ENCODE measurements at regions not wholly inside any gene's neighbourhood (a gene's known extent, or its start where the extent isn't known, plus 50 kb on each side); places are given as distances from the start of the nearest gene placed in this dataset.
"Not testable (repeated sequence)": the region's sequence is repeated elsewhere in the genome, so short reads cannot be mapped to it uniquely, and the experiment has no call there.

DNA sequence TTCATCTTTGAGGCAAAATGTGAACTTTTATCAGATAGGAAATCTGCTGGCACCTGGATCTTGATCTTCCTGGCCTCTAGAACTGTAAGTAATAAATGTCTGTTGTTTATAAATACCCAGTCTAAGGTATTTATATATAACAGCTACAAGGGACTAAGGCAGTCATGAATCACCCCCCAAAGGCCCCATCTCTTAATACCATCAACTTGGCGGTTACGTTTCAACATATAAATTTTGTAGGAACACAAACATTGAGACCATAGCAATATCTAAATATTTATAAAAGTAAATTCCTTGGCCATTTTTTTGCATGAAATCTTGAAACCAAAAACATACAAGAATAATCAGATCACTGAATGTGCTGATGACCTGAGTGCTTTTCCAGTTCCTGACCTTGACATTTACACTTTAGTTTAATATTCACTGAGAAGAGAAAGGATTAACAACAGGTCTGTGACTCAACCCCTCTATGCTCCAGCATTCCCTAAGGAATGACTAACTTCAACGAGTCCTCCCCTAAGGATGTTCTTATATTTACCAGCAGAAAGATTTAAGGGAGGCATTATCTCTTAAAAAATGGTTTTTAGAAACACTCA, 1438.5 kb upstream of the CELF2 start:
- Histone ChIP-seq H4K8ac (ENCODE audit: low read depth, low read length) (no peak overlapping the region), H2BK12ac (ENCODE audit: low read length) (no peak overlapping the region), H3K4me3 (ENCODE audit: low read depth, low read length) (no peak overlapping the region), H3K4ac (ENCODE audit: low read depth, low read length) (no peak overlapping the region), H2AFZ (ENCODE audit: insufficient read depth, low read length, poor library complexity) (no peak overlapping the region), H3K79me2 (ENCODE audit: control insufficient read depth, insufficient read depth, low read length, poor library complexity) (no peaks in the 10 kb centered on the region), H3K9ac (ENCODE audit: low read length) (no peak overlapping the region), H3K23ac (ENCODE audit: low read length) (no peak overlapping the region), H3K27ac (ENCODE audit: low read depth, low read length) (no peak overlapping the region), H2BK120ac (ENCODE audit: insufficient read depth, low read length, poor library complexity) (no peak overlapping the region), H3K4me1 (ENCODE audit: control insufficient read depth in 1 of 2, insufficient read depth in 2 of 2, low read length in 2 of 2) (no peaks in the 10 kb centered on the region), H3K9me3 (ENCODE audit: insufficient read depth, low read depth, low read length) (no peaks in the 10 kb centered on the region), H3K36me3 (ENCODE audit: control insufficient read depth in 1 of 2, insufficient read depth in 2 of 2, low read length in 2 of 2) (no peaks in the 10 kb centered on the region), H3K18ac (ENCODE audit: low read length) (no peak overlapping the region), H3K14ac (ENCODE audit: low read length) (no peak overlapping the region), H4K12ac (ENCODE audit: low read depth, low read length) (no peak overlapping the region), H3K79me1 (ENCODE audit: low read length) (no peaks in the 10 kb centered on the region), H3K4me2 (ENCODE audit: low read length) (no peak overlapping the region), H4K91ac (ENCODE audit: low read depth, low read length) (no peak overlapping the region), H2AK5ac (ENCODE audit: low read length) (no peak overlapping the region), H2BK5ac (ENCODE audit: low read depth, low read length, poor library complexity) (no peak overlapping the region), H3K27me3 (ENCODE audit: insufficient read depth, low read length) (no peaks in the 10 kb centered on the region)
- WGBS (ENCODE audit: extremely low coverage, insufficient coverage, insufficient read length): no CpG with 5 or more reads among the region's 3 CpGs
- DNase-seq: peak in 1 of 2 donors; percentile 29

- DNase-seq; H3K4me3 ChIP-seq (ENCODE audit: low read depth, low read length); H4K12ac ChIP-seq (ENCODE audit: low read depth, low read length); H4K91ac ChIP-seq (ENCODE audit: low read depth, low read length); H3K9me3 ChIP-seq (ENCODE audit: insufficient read depth, low read depth, low read length); H2BK5ac ChIP-seq (ENCODE audit: low read depth, low read length, poor library complexity); H3K9ac ChIP-seq (ENCODE audit: low read length); H3K18ac ChIP-seq (ENCODE audit: low read length); H3K4ac ChIP-seq (ENCODE audit: low read depth, low read length); H3K79me1 ChIP-seq (ENCODE audit: low read length); H2AFZ ChIP-seq (ENCODE audit: insufficient read depth, low read length, poor library complexity); H3K23ac ChIP-seq (ENCODE audit: low read length); H3K4me1 ChIP-seq (ENCODE audit: control insufficient read depth in 1 of 2, insufficient read depth in 2 of 2, low read length in 2 of 2); H3K36me3 ChIP-seq (ENCODE audit: control insufficient read depth in 1 of 2, insufficient read depth in 2 of 2, low read length in 2 of 2); H3K79me2 ChIP-seq (ENCODE audit: control insufficient read depth, insufficient read depth, low read length, poor library complexity); H2BK120ac ChIP-seq (ENCODE audit: insufficient read depth, low read length, poor library complexity); H3K4me2 ChIP-seq (ENCODE audit: low read length); H2BK12ac ChIP-seq (ENCODE audit: low read length); H3K27me3 ChIP-seq (ENCODE audit: insufficient read depth, low read length); H3K14ac ChIP-seq (ENCODE audit: low read length); H4K8ac ChIP-seq (ENCODE audit: low read depth, low read length); H2AK5ac ChIP-seq (ENCODE audit: low read length); H3K27ac ChIP-seq (ENCODE audit: low read depth, low read length): not testable (repeated sequence)
- WGBS (ENCODE audit: extremely low coverage, insufficient coverage, insufficient read length): no CpG with 5 or more reads among the region's 1 CpG
Measured at GRCh38 chr10:9582803-9583202, 1434.9 kb upstream of the CELF2 start.

GRCh38 chr10:9596368-9596920, 1421.2 kb upstream of the CELF2 start:
- no peak overlapping the region for H3K27ac ChIP-seq (ENCODE audit: low read depth, low read length)
- no peaks in the 10 kb centered on the region for H3K27me3 ChIP-seq (ENCODE audit: insufficient read depth, low read length)
- no peak overlapping the region for H4K12ac ChIP-seq (ENCODE audit: low read depth, low read length)
- H3K4me2 ChIP-seq (ENCODE audit: low read length): no peak overlapping the region
- H2BK5ac ChIP-seq (ENCODE audit: low read depth, low read length, poor library complexity): no peak overlapping the region
- no peak overlapping the region for H3K4ac ChIP-seq (ENCODE audit: low read depth, low read length)
- H3K23ac ChIP-seq (ENCODE audit: low read length): no peak overlapping the region
- H3K9me3 ChIP-seq (ENCODE audit: insufficient read depth, low read depth, low read length): no peaks in the 10 kb centered on the region
- no peak overlapping the region for H2BK12ac ChIP-seq (ENCODE audit: low read length)
- H3K4me3 ChIP-seq (ENCODE audit: low read depth, low read length): no peak overlapping the region
- no peak overlapping the region for H4K91ac ChIP-seq (ENCODE audit: low read depth, low read length)
- H2AK5ac ChIP-seq (ENCODE audit: low read length): no peak overlapping the region
- H3K79me1 ChIP-seq (ENCODE audit: low read length): no peaks in the 10 kb centered on the region
- no peak overlapping the region for H3K14ac ChIP-seq (ENCODE audit: low read length)
- H2AFZ ChIP-seq (ENCODE audit: insufficient read depth, low read length, poor library complexity): no peak overlapping the region
- no peaks in the 10 kb centered on the region for H3K79me2 ChIP-seq (ENCODE audit: control insufficient read depth, insufficient read depth, low read length, poor library complexity)
- DNase-seq: no peak
- WGBS (ENCODE audit: extremely low coverage, insufficient coverage, insufficient read length): no CpG with 5 or more reads among the region's 5 CpGs
- H3K9ac ChIP-seq (ENCODE audit: low read length): no peak overlapping the region
- H3K18ac ChIP-seq (ENCODE audit: low read length): no peak overlapping the region
- no peak overlapping the region for H2BK120ac ChIP-seq (ENCODE audit: insufficient read depth, low read length, poor library complexity)
- no peak overlapping the region for H4K8ac ChIP-seq (ENCODE audit: low read depth, low read length)
- H3K36me3 ChIP-seq (ENCODE audit: control insufficient read depth in 1 of 2, insufficient read depth in 2 of 2, low read length in 2 of 2): no peaks in the 10 kb centered on the region
- no peaks in the 10 kb centered on the region for H3K4me1 ChIP-seq (ENCODE audit: control insufficient read depth in 1 of 2, insufficient read depth in 2 of 2, low read length in 2 of 2)

DNA sequence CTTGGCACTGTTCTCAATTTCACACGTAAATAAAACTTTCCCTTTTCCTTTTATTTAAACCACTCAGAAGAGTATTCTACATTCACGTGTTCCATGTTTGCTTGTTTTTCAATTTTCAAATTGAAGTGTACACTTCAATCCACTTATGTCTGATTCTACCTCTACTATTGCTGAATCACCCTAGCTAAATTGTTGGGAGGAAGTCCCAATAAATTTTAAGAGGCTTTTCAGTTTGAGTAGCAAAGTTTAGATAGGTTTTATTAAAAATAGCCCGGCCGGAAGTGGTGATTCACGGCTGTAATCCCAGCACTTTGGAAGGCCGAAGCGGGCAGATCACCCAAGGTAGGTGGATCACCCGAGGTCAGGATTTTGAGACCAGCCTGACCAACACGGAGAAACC, 1414.7 kb upstream of the CELF2 start:
- Histone ChIP-seq H3K4me3 (ENCODE audit: low read depth, low read length) (no peak overlapping the region), H3K14ac (ENCODE audit: low read length) (no peak overlapping the region), H3K9ac (ENCODE audit: low read length) (no peak overlapping the region), H2BK5ac (ENCODE audit: low read depth, low read length, poor library complexity) (no peak overlapping the region), H3K23ac (ENCODE audit: low read length) (no peak overlapping the region), H2AK5ac (ENCODE audit: low read length) (no peak overlapping the region), H3K4me1 (ENCODE audit: control insufficient read depth in 1 of 2, insufficient read depth in 2 of 2, low read length in 2 of 2) (no peaks in the 10 kb centered on the region), H3K9me3 (ENCODE audit: insufficient read depth, low read depth, low read length) (no peaks in the 10 kb centered on the region), H4K91ac (ENCODE audit: low read depth, low read length) (no peak overlapping the region), H2BK120ac (ENCODE audit: insufficient read depth, low read length, poor library complexity) (no peak overlapping the region), H3K79me1 (ENCODE audit: low read length) (no peaks in the 10 kb centered on the region), H3K79me2 (ENCODE audit: control insufficient read depth, insufficient read depth, low read length, poor library complexity) (no peaks in the 10 kb centered on the region), H2AFZ (ENCODE audit: insufficient read depth, low read length, poor library complexity) (no peak overlapping the region), H3K36me3 (ENCODE audit: control insufficient read depth in 1 of 2, insufficient read depth in 2 of 2, low read length in 2 of 2) (no peaks in the 10 kb centered on the region), H3K4me2 (ENCODE audit: low read length) (no peak overlapping the region), H3K27ac (ENCODE audit: low read depth, low read length) (no peak overlapping the region), H3K18ac (ENCODE audit: low read length) (no peak overlapping the region), H2BK12ac (ENCODE audit: low read length) (no peak overlapping the region), H4K8ac (ENCODE audit: low read depth, low read length) (no peak overlapping the region), H3K27me3 (ENCODE audit: insufficient read depth, low read length) (no peaks in the 10 kb centered on the region), H4K12ac (ENCODE audit: low read depth, low read length) (no peak overlapping the region), H3K4ac (ENCODE audit: low read depth, low read length) (no peak overlapping the region)
- 100% methylated on average over 2 of the region's 9 CpGs for WGBS (ENCODE audit: extremely low coverage, insufficient coverage, insufficient read length)
- no peak for DNase-seq
